Testis (tissue), 2 donors: ENCODE measurements at regions not wholly inside any gene's neighbourhood (a gene's known extent, or its start where the extent isn't known, plus 50 kb on each side); places are given as distances from the start of the nearest gene placed in this dataset.

Experiments
- DNase-seq: peaks from one replicate; pipeline ENCODE4 v3.0.0-alpha.2; 2019
- H3K27ac ChIP-seq, 2 donors: fragments of 200-600 bp; sonication (generic); one replicate each; pipeline ENCODE4 v1.5.1; 2019
- H3K27me3 ChIP-seq: fragments of 200-600 bp; sonication (generic); one replicate; pipeline ENCODE4 v1.5.1; 2019
- H3K36me3 ChIP-seq: fragments of 200-600 bp; sonication (generic); one replicate; pipeline ENCODE4 v1.5.1; 2017; ENCODE audit warnings: low read depth; ENCODE audit errors: missing control alignments
- H3K4me1 ChIP-seq: fragments of 200-600 bp; sonication (generic); one replicate; pipeline ENCODE4 v1.5.1; 2019
- H3K4me3 ChIP-seq, 2 donors: fragments of 200-600 bp; sonication (generic); one replicate each; pipeline ENCODE4 v1.5.1; 2017 to 2019
- H3K9me3 ChIP-seq: fragments of 200-600 bp; sonication (generic); one replicate; pipeline ENCODE4 v1.5.1; 2017
- POLR2A ChIP-seq: fragments of 450-650 bp; IDR thresholded peaks from one replicate; pipeline ENCODE4 v1.6.1; 2017; ENCODE audit warnings: antibody characterized with exemption, mild to moderate bottlenecking, moderate library complexity
- whole genome bisulfite sequencing, 2 donors: methylation state at CpG; one replicate each; pipeline ENCODE4 v1.1.5; 2018; 5-methylcytosine and 5-hydroxymethylcytosine counted together
- intact Hi-C: fragments of 100-400 bp; cut with DNase I; formaldehyde crosslinking; loops from one replicate; pipeline ENCODE4 v1.15.1; 2023; ENCODE audit warnings: low total_unique reads
- TF ChIP-seq, protein P1 (sequence below), 3 experiments: fragments of 450-650 bp in 2 of 3; fragments of 200-600 bp in 1 of 3; sonication (generic) in 1 of 3; IDR thresholded peaks; one replicate each; pipeline ENCODE4 v1.5.1; 2016 to 2019; ENCODE audit warnings: antibody characterized with exemption in 3 of 3, mild to moderate bottlenecking in 2 of 3, moderate library complexity in 1 of 3

DNA sequence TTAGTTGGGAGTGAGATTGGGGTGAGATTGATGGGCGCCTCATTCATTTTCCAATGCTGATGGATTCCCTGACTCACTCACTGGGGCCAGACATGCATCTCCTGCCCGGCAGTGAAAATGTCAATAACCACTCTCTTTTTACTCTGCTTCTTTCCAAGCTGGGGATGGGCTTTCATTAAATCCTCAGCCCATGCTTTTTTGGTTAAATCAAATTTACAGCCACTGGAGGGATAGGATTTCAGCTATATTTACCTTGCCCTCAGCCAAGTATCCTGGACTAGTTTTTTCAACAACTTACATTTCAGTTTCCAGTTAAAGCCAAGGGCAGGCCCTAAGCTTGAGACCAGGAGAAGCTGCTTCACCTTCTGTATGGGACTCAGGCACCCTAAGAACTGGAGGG lies 162.8 kb downstream of the TSN start:
- Histone ChIP-seq H3K27me3 (no peaks in the 10 kb centered on the region), H3K4me1 (no peaks in the 10 kb centered on the region), H3K4me3 (no peak overlapping the region), H3K27ac (no peak overlapping the region), H3K36me3 (no peaks in the 10 kb centered on the region), H3K9me3 (no peaks in the 10 kb centered on the region)
- WGBS, 2 donors = 85 to 86% methylated on average over 2 of the region's 2 CpGs
- TF ChIP-seq, protein P1, sequence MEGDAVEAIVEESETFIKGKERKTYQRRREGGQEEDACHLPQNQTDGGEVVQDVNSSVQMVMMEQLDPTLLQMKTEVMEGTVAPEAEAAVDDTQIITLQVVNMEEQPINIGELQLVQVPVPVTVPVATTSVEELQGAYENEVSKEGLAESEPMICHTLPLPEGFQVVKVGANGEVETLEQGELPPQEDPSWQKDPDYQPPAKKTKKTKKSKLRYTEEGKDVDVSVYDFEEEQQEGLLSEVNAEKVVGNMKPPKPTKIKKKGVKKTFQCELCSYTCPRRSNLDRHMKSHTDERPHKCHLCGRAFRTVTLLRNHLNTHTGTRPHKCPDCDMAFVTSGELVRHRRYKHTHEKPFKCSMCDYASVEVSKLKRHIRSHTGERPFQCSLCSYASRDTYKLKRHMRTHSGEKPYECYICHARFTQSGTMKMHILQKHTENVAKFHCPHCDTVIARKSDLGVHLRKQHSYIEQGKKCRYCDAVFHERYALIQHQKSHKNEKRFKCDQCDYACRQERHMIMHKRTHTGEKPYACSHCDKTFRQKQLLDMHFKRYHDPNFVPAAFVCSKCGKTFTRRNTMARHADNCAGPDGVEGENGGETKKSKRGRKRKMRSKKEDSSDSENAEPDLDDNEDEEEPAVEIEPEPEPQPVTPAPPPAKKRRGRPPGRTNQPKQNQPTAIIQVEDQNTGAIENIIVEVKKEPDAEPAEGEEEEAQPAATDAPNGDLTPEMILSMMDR (IDR thresholded peaks at IDR 0.05) = no peak
- TF ChIP-seq POLR2A = no peak
- DNase-seq = no peak
- intact Hi-C loops = no loop called here

DNA sequence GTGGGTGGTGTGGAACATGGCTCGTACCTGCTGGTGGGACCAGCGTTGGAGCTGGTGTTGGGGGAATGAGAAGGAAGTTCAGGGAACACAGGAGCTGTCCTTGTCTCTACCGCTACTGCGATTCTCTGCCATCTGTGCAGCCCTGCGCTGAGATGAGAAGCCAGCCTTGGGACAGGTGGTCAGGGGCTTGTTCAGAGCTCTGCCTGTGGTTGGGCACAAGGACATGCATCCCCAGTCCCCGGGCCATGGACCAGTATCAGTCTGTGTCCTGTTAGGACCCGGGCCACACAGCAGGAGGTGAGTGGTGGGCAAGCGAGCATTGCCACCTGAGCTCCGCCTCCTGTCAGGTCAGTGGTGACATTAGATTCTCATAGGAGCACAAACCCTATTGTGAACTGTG lies 164.4 kb downstream of the TSN start:
- intact Hi-C loops = no loop called here
- no peak overlapping the region for H3K4me3 ChIP-seq
- 93% methylated on average over 8 to 9 of the region's 9 CpGs for WGBS, 2 donors
- no peaks in the 10 kb centered on the region for H3K4me1 ChIP-seq
- TF ChIP-seq, protein P1 (IDR thresholded peaks at IDR 0.05) = no peak
- TF ChIP-seq POLR2A = no peak
- H3K36me3 ChIP-seq = no peaks in the 10 kb centered on the region
- H3K9me3 ChIP-seq = no peaks in the 10 kb centered on the region
- H3K27me3 ChIP-seq = no peaks in the 10 kb centered on the region
- DNase-seq = no peak
- H3K27ac ChIP-seq = no peak overlapping the region

GRCh38 chr2:121925466-121925865 lies 170.0 kb downstream of the TSN start:
- Histone ChIP-seq H3K4me3 (no peak overlapping the region), H3K4me1 (no peaks in the 10 kb centered on the region), H3K36me3 (no peaks in the 10 kb centered on the region), H3K27me3 (no peaks in the 10 kb centered on the region), H3K9me3 (no peaks in the 10 kb centered on the region), H3K27ac (no peak overlapping the region)
- 83 to 92% methylated on average over 4 of the region's 4 CpGs for WGBS, 2 donors
- no peak for TF ChIP-seq POLR2A
- TF ChIP-seq, protein P1 (IDR thresholded peaks at IDR 0.05) = no peak
- DNase-seq = no peak
- intact Hi-C loops = no loop called here

DNA sequence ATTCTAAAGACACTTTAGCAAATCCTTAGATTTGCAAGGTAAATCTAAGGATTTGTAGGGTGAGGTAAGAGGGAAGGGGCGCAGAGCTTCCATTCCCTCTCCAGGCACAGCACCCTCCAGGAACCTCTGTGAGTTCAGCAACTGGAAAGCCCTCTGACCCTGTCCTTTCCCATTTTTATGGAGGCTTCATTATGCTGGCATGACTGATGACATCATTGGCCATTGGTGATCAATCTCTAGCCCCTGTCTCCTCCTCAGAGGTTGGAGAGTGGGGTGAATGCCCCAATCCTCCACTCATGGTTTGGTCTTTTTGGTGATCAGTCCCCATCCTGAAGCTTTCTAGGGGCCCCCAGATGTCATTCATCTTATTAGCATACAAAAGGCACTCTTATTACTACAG lies 187.8 kb downstream of the TSN start:
- intact Hi-C loops = no loop called here
- H3K27me3 ChIP-seq = no peaks in the 10 kb centered on the region
- H3K27ac ChIP-seq = no peak overlapping the region
- WGBS, 2 donors = 84 to 100% methylated on average over 1 of the region's 1 CpG
- H3K4me1 ChIP-seq = no peaks in the 10 kb centered on the region
- no peaks in the 10 kb centered on the region for H3K9me3 ChIP-seq
- H3K4me3 ChIP-seq = no peak overlapping the region
- H3K36me3 ChIP-seq = no peaks in the 10 kb centered on the region
- TF ChIP-seq POLR2A = no peak
- TF ChIP-seq, protein P1 (IDR thresholded peaks at IDR 0.05) = no peak
- DNase-seq = no peak

DNA sequence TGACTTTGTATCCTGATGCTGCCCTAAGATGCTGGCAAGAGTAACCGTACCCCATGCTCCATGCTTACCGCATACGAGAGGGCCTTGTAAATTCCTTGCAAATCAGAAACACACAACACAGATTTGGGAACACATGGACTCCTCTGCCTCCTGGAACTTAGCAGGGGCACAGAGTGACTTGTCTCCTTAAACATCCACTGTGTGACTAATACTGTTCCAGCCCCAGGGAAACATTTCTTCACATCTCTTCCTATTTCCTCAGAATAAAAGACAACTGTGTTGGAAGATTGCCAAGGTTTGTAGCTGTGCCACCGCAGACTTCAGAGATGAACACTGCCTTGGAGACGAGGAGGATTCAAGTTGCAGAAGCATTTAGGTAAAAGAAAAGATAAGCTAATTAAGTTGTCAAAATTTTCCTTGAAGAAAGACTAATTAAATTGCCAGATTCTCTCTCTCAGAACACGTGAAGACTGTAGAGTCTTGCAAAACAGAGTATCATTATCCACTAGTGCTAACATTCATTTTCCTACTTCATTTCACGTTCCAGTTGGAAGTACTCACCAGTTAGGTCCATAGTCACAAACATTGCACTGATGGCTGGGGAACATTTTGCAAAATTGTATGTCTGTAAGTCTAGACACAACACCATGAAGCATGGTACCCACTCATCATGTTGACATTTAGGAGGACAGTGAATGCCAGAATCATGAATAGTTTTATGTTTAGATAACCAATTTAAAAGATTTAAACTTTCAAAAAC lies 188.8 kb downstream of the TSN start:
- 62 to 64% methylated on average over 7 of the region's 7 CpGs for WGBS, 2 donors
- no peak for DNase-seq

More for the DNA sequence above, 188.8 kb downstream of the TSN start:
- Histone ChIP-seq H3K9me3 (no peaks in the 10 kb centered on the region), H3K36me3 (no peaks in the 10 kb centered on the region), H3K27me3 (no peaks in the 10 kb centered on the region), H3K4me3 (no peak overlapping the region), H3K27ac (no peak overlapping the region), H3K4me1 (no peaks in the 10 kb centered on the region)
- intact Hi-C loops = no loop called here
- TF ChIP-seq, protein P1 (IDR thresholded peaks at IDR 0.05) = no peak
- no peak for TF ChIP-seq POLR2A
